Thymus (tissue), 11 donors: ENCODE measurements at regions not wholly inside any gene's neighbourhood (a gene's known extent, or its start where the extent isn't known, plus 50 kb on each side); places are given as distances from the start of the nearest gene placed in this dataset.

Experiments
- DNase-seq, 9 donors: peaks; one replicate each; pipeline ENCODE4 v3.0.0-alpha.2; 2013; ENCODE audit warnings: low spot score in 9 of 9, low read depth in 6 of 9, missing footprints in 1 of 9
- H3K27ac ChIP-seq, 2 donors: one replicate each; pipeline ENCODE4 v1.5.1; 2013; ENCODE audit warnings: control low read depth in 1 of 2, low read depth in 1 of 2, low read length in 1 of 2, mild to moderate bottlenecking in 1 of 2, moderate library complexity in 1 of 2
- H3K27me3 ChIP-seq, 2 donors: one replicate each; pipeline ENCODE4 v1.5.1; 2013; ENCODE audit warnings: low read length in 1 of 2; ENCODE audit not compliant: control insufficient read depth in 2 of 2, insufficient read depth in 1 of 2
- H3K36me3 ChIP-seq, 2 donors: one replicate each; pipeline ENCODE4 v1.5.1; 2013; ENCODE audit warnings: low read length in 1 of 2, mild to moderate bottlenecking in 1 of 2, moderate library complexity in 1 of 2; ENCODE audit not compliant: control insufficient read depth in 2 of 2, insufficient read depth in 2 of 2
- H3K4me1 ChIP-seq, 2 donors: one replicate each; pipeline ENCODE4 v1.5.1; 2013; ENCODE audit warnings: low read length in 2 of 2; ENCODE audit not compliant: control insufficient read depth in 2 of 2, insufficient read depth in 2 of 2
- H3K4me3 ChIP-seq, 2 donors: one replicate each; pipeline ENCODE4 v1.5.1; 2013; ENCODE audit warnings: low read length in 2 of 2, control low read depth in 1 of 2, mild to moderate bottlenecking in 1 of 2
- H3K9me3 ChIP-seq, 2 donors: one replicate each; pipeline ENCODE4 v1.5.1; 2013; ENCODE audit warnings: low read length in 1 of 2, mild to moderate bottlenecking in 1 of 2; ENCODE audit not compliant: control insufficient read depth in 2 of 2, insufficient read depth in 1 of 2
- WGBS: extraction: QIAGEN DNeasy Blood & Tissue Kit; methylation state at CpG from one replicate; pipeline ENCODE4 v1.1.7; 2013; 5-methylcytosine and 5-hydroxymethylcytosine counted together
- donor health status: healthy.

GRCh38 chr20:12700701-12701100, 308.1 kb upstream of the SPTLC3 start:
- H3K4me3 ChIP-seq: no peak overlapping the region
- H3K9me3 ChIP-seq: no peaks in the 10 kb centered on the region
- no peaks in the 10 kb centered on the region for H3K4me1 ChIP-seq
- 94% methylated on average over 9 of the region's 9 CpGs for WGBS
- H3K27ac ChIP-seq: no peak overlapping the region
- no peaks in the 10 kb centered on the region for H3K27me3 ChIP-seq
- no peaks in the 10 kb centered on the region for H3K36me3 ChIP-seq
- no peak for DNase-seq

- no peaks in the 10 kb centered on the region for H3K27me3 ChIP-seq
- WGBS: 79% methylated on average over 1 of the region's 1 CpG
- DNase-seq: no peak
- no peak overlapping the region for H3K27ac ChIP-seq
- no peaks in the 10 kb centered on the region for H3K9me3 ChIP-seq
- no peaks in the 10 kb centered on the region for H3K4me1 ChIP-seq
- H3K36me3 ChIP-seq: no peaks in the 10 kb centered on the region
- no peak overlapping the region for H3K4me3 ChIP-seq
Measured at GRCh38 chr20:12702312-12702711, 306.5 kb upstream of the SPTLC3 start.

GRCh38 chr20:12715371-12715770, 293.4 kb upstream of the SPTLC3 start:
- DNase-seq: no peak
- Histone ChIP-seq H3K27me3 (no peaks in the 10 kb centered on the region), H3K4me1 (no peaks in the 10 kb centered on the region), H3K9me3 (no peaks in the 10 kb centered on the region), H3K4me3 (no peak overlapping the region), H3K27ac (no peak overlapping the region), H3K36me3 (no peaks in the 10 kb centered on the region)
- 97% methylated on average over 2 of the region's 2 CpGs for WGBS

- H3K4me3 ChIP-seq: no peak overlapping the region
- DNase-seq: no peak
- no peaks in the 10 kb centered on the region for H3K27me3 ChIP-seq
- H3K9me3 ChIP-seq: no peaks in the 10 kb centered on the region
- H3K27ac ChIP-seq: no peak overlapping the region
- no peaks in the 10 kb centered on the region for H3K36me3 ChIP-seq
- 96% methylated on average over 3 of the region's 3 CpGs for WGBS
- no peaks in the 10 kb centered on the region for H3K4me1 ChIP-seq
Measured at GRCh38 chr20:12715991-12716680, 292.6 kb upstream of the SPTLC3 start.

GRCh38 chr20:12717061-12717460, 291.7 kb upstream of the SPTLC3 start:
- Histone ChIP-seq H3K27ac (no peak overlapping the region), H3K4me1 (no peaks in the 10 kb centered on the region), H3K36me3 (no peaks in the 10 kb centered on the region), H3K27me3 (no peaks in the 10 kb centered on the region), H3K4me3 (no peak overlapping the region), H3K9me3 (no peaks in the 10 kb centered on the region)
- no peak for DNase-seq
- 85% methylated on average over 1 of the region's 1 CpG for WGBS

GRCh38 chr20:12718619-12719018, 290.2 kb upstream of the SPTLC3 start:
- H3K27me3 ChIP-seq: no peaks in the 10 kb centered on the region

GRCh38 chr20:12721636-12722035, 287.1 kb upstream of the SPTLC3 start:
- Histone ChIP-seq H3K27ac (no peak overlapping the region), H3K36me3 (no peaks in the 10 kb centered on the region), H3K9me3 (no peaks in the 10 kb centered on the region), H3K4me1 (no peaks in the 10 kb centered on the region), H3K4me3 (no peak overlapping the region), H3K27me3 (no peaks in the 10 kb centered on the region)
- no peak for DNase-seq
- WGBS: 70% methylated on average over 2 of the region's 2 CpGs

More at GRCh38 chr20:12718619-12719018, 290.2 kb upstream of the SPTLC3 start:
- DNase-seq: no peak
- no peaks in the 10 kb centered on the region for H3K9me3 ChIP-seq
- H3K4me1 ChIP-seq: no peaks in the 10 kb centered on the region
- no peak overlapping the region for H3K4me3 ChIP-seq
- 80% methylated on average over 4 of the region's 4 CpGs for WGBS
- H3K36me3 ChIP-seq: no peaks in the 10 kb centered on the region
- H3K27ac ChIP-seq: no peak overlapping the region

GRCh38 chr20:12722091-12722490, 286.7 kb upstream of the SPTLC3 start:
- H3K9me3 ChIP-seq: no peaks in the 10 kb centered on the region
- H3K4me3 ChIP-seq: no peak overlapping the region
- no peaks in the 10 kb centered on the region for H3K4me1 ChIP-seq
- no peak for DNase-seq
- H3K27me3 ChIP-seq: no peaks in the 10 kb centered on the region
- no peak overlapping the region for H3K27ac ChIP-seq
- no peaks in the 10 kb centered on the region for H3K36me3 ChIP-seq
- WGBS: 98% methylated on average over 1 of the region's 1 CpG

- no peak for DNase-seq
- no peaks in the 10 kb centered on the region for H3K27me3 ChIP-seq
- H3K27ac ChIP-seq: no peak overlapping the region
- H3K4me3 ChIP-seq: no peak overlapping the region
- 95% methylated on average over 2 of the region's 2 CpGs for WGBS
- H3K36me3 ChIP-seq: no peaks in the 10 kb centered on the region
- no peaks in the 10 kb centered on the region for H3K4me1 ChIP-seq
- H3K9me3 ChIP-seq: no peaks in the 10 kb centered on the region
Measured at GRCh38 chr20:12723811-12724210, 285.0 kb upstream of the SPTLC3 start.
